HepG2 (cell line): ENCODE measurements at regions not wholly inside any gene's neighbourhood (a gene's known extent, or its start where the extent isn't known, plus 50 kb on each side); places are given as distances from the start of the nearest gene placed in this dataset.
A peak's percentile ranks its signal among the peaks of the same experiment; 100 is the strongest.

Source experiments
- ATAC-seq: fragments of 200-7000 bp; cut with Tn5 transposase; 3 replicates; pipeline ENCODE4 v1.9.1; 2020; ENCODE audit warnings: mild to moderate bottlenecking, moderate library complexity
- BruUV-seq: library from RNA; stranded (reverse); fragments of 400-500 nt; replicated peaks from 2 replicates; lab custom pipeline; 2021; lab: Mats Ljungman, UMichigan
- CTCF ChIA-PET: fragments of 300-600 bp; formaldehyde crosslinking; extraction: SDS; loops from one replicate; lab custom pipeline; 2021; ENCODE audit warnings: low total read pairs, inconsistent platforms, low intra/inter-chr PET ratio; lab: Yijun Ruan, JAX
- POLR2A ChIA-PET: fragments of 350-600 bp; sonication (Branson Sonifier 250); formaldehyde crosslinking; loops from one replicate; lab custom pipeline; 2020; ENCODE audit warnings: antibody characterized with exemption, inconsistent platforms; lab: Yijun Ruan, JAX
- DNase-seq: peaks from one replicate; pipeline ENCODE4 v3.0.0-alpha.2; 2015; ENCODE audit warnings: low spot score
- FAIRE-seq: peaks from 3 replicates; lab custom pipeline; 2011; peaks lifted over from hg19 to GRCh38; lab: Jason Lieb, UNC
- H2AFZ ChIP-seq: one replicate; pipeline ENCODE4 v1.6.1; 2011; ENCODE audit warnings: low read length, inconsistent platforms
- H3K27ac ChIP-seq: fragments of 300-600 bp; 3 replicates; pipeline ENCODE4 v1.8.0; 2011; ENCODE audit warnings: mixed run types, mild to moderate bottlenecking, mixed read lengths, low read length, inconsistent platforms; ENCODE audit not compliant: insufficient read depth; ENCODE audit errors: extremely low read length
- H3K27me3 ChIP-seq, 2 experiments: fragments of 200-600 bp in 1 of 2; 2 replicates in 1 of 2; 3 replicates in 1 of 2; pipeline versions ENCODE4 v1.6.0 to v1.8.0; 2011; ENCODE audit warnings: low read length in 2 of 2, mild to moderate bottlenecking in 2 of 2, moderate library complexity in 2 of 2, inconsistent platforms in 1 of 2; ENCODE audit not compliant: insufficient read depth in 2 of 2, control insufficient read depth in 1 of 2
- H3K36me3 ChIP-seq, 2 experiments: fragments of 200-600 bp in 1 of 2; replicated peaks in 1 of 2; 2 replicates in 1 of 2; 3 replicates in 1 of 2; pipeline versions ENCODE4 v1.5.1 to v1.8.0; 2011; ENCODE audit warnings: low read length in 2 of 2, inconsistent platforms in 1 of 2; ENCODE audit not compliant: insufficient read depth in 2 of 2, control insufficient read depth in 1 of 2
- H3K4me1 ChIP-seq: 2 replicates; pipeline ENCODE4 v1.5.1; 2012; ENCODE audit warnings: low read length, inconsistent platforms; ENCODE audit not compliant: insufficient read depth
- H3K4me2 ChIP-seq: 2 replicates; pipeline ENCODE4 v1.6.0; 2011; ENCODE audit warnings: low read depth, low read length, inconsistent platforms
- H3K4me3 ChIP-seq, 3 experiments: fragments of 200-600 bp in 1 of 3; sonication (generic), shearing (Covaris generic) in 1 of 3; replicated peaks in 1 of 3; 2 replicates each; pipeline ENCODE4 v1.5.1; 2011 to 2016; ENCODE audit warnings: low read length in 3 of 3, inconsistent platforms in 2 of 3, low read depth in 2 of 3, mild to moderate bottlenecking in 2 of 3, control low read depth in 1 of 3, mixed read lengths in 1 of 3; ENCODE audit not compliant: insufficient read depth in 1 of 3
- H3K79me2 ChIP-seq: one replicate; pipeline ENCODE4 v1.6.1; 2011; ENCODE audit warnings: low read length, inconsistent platforms; ENCODE audit not compliant: insufficient read depth
- H3K9ac ChIP-seq: 2 replicates; pipeline ENCODE4 v1.6.0; 2011; ENCODE audit warnings: mild to moderate bottlenecking, low read depth, low read length, inconsistent platforms; ENCODE audit not compliant: insufficient read depth
- H3K9me3 ChIP-seq: 2 replicates; pipeline ENCODE4 v1.5.1; 2012; ENCODE audit warnings: mild to moderate bottlenecking, low read length
- H4K20me1 ChIP-seq: 2 replicates; pipeline ENCODE4 v1.6.0; 2011; ENCODE audit warnings: inconsistent platforms, mild to moderate bottlenecking, low read length, moderate library complexity; ENCODE audit not compliant: insufficient read depth
- ATF7 ChIP-seq, 2 experiments: fragments of 450-650 bp in 1 of 2; sonication (generic) in 1 of 2; formaldehyde crosslinking in 1 of 2; IDR thresholded peaks; 2 replicates each; pipeline versions ENCODE4 v1.4.0 to v1.6.1; 2016 to 2020; ENCODE audit warnings: antibody characterized with exemption in 1 of 2, mild to moderate bottlenecking in 1 of 2, missing genetic modification reagents in 1 of 2
- CTCF ChIP-seq: sonication (generic); formaldehyde crosslinking; IDR thresholded peaks from 2 replicates; pipeline ENCODE4 v1.5.0; 2020; ENCODE audit warnings: mild to moderate bottlenecking, missing genetic modification reagents, moderate library complexity
- FOXA3 ChIP-seq: IDR thresholded peaks from 2 replicates; pipeline ENCODE4 v1.6.1; 2016; ENCODE audit warnings: missing genetic modification reagents, missing compliant biosample characterization
- GPN1 ChIP-seq: sonication (generic); formaldehyde crosslinking; IDR thresholded peaks from 2 replicates; pipeline ENCODE4 v1.5.1; 2020; ENCODE audit warnings: missing genetic modification reagents, borderline replicate concordance
- PRDM10 ChIP-seq: sonication (generic); formaldehyde crosslinking; IDR thresholded peaks from 2 replicates; pipeline ENCODE4 v1.4.0; 2020; ENCODE audit warnings: low read depth, missing genetic modification reagents
- SMC3 ChIP-seq: IDR thresholded peaks from 2 replicates; pipeline ENCODE4 v1.6.1; 2011; ENCODE audit warnings: low read length, improper control_type of control experiment
- SOX6 ChIP-seq, 2 experiments: fragments of 450-650 bp in 1 of 2; sonication (generic) in 1 of 2; formaldehyde crosslinking in 1 of 2; IDR thresholded peaks; 2 replicates each; pipeline versions ENCODE4 v1.4.0 to v1.6.1; 2017 to 2020; ENCODE audit warnings: antibody characterized with exemption in 1 of 2, mild to moderate bottlenecking in 1 of 2, missing genetic modification reagents in 1 of 2
- STAG1 ChIP-seq: sonication (generic); formaldehyde crosslinking; IDR thresholded peaks from 2 replicates; pipeline ENCODE4 v1.4.0; 2020; ENCODE audit warnings: missing genetic modification reagents
- ZNF121 ChIP-seq: sonication (generic); formaldehyde crosslinking; IDR thresholded peaks from 2 replicates; pipeline ENCODE4 v1.5.0; 2020; ENCODE audit warnings: mild to moderate bottlenecking, missing genetic modification reagents
- in situ Hi-C: cut with HindIII; loops from 2 replicates; pipeline ENCODE4 v1.10.0; 2017; ENCODE audit warnings: low pct_unique_long_range_greater_than_20kb; ENCODE audit not compliant: extremely low pct_ligation_motif_present
- intact Hi-C: fragments of 100-400 bp; cut with micrococcal nuclease; formaldehyde crosslinking; loops from one replicate; pipeline ENCODE4 v1.10.0; 2022; ENCODE audit not compliant: unreplicated experiment

GRCh38 chr14:35963209-35963608 lies 137.1 kb downstream of the BRMS1L start:
- peaks cover 0 to 3% of the 10 kb centered on the region in 2 experiments; a peak in 1 of 5 replicates for H3K27me3 ChIP-seq
- H4K20me1 ChIP-seq = no peaks in the 10 kb centered on the region
- no peaks in the 10 kb centered on the region for H3K36me3 ChIP-seq
- DNase-seq (peak; percentile 45), ATAC-seq (peak; percentile 93), FAIRE-seq (peak; percentile 42)
- intact Hi-C loops (loop anchor here (1.0 to 5.0 kb wide), 4 partner anchors 409 to 979 kb away; no protein-coding TSS in a partner anchor), in situ Hi-C loops (no loop called here)
- H3K27ac ChIP-seq = no peak overlapping the region
- H3K4me3 ChIP-seq = no peak overlapping the region
- H3K4me2 ChIP-seq = no peak overlapping the region
- CTCF ChIA-PET = no interaction called here
- no peak overlapping the region for H2AFZ ChIP-seq
- no peaks in the 10 kb centered on the region for H3K9me3 ChIP-seq
- peak; percentile 21; the same call in 1 of the 2 replicates for TF ChIP-seq SMC3
- TF ChIP-seq GPN1 (CRISPR knock-in tag) = no peak
- TF ChIP-seq PRDM10 = no peak
- TF ChIP-seq CTCF (CRISPR knock-in tag) = peak; percentile 48
- TF ChIP-seq ATF7 (IDR thresholded peaks at IDR 0.05) = no peak
- TF ChIP-seq ATF7 (CRISPR knock-in tag; IDR thresholded peaks at IDR 0.05) = no peak
- no peak for TF ChIP-seq FOXA3 (CRISPR knock-in tag)
- TF ChIP-seq ZNF121 (CRISPR knock-in tag) = no peak
- TF ChIP-seq STAG1 = peak; percentile 25; the same call in 1 of the 2 replicates
- no peak for TF ChIP-seq SOX6 (IDR thresholded peaks at IDR 0.05)
- TF ChIP-seq SOX6 (CRISPR knock-in tag; IDR thresholded peaks at IDR 0.05) = no peak
- H3K4me1 ChIP-seq = no peaks in the 10 kb centered on the region
- H3K9ac ChIP-seq = no peak overlapping the region
- H3K79me2 ChIP-seq = no peaks in the 10 kb centered on the region
- BruUV-seq = no TSS peak
- POLR2A ChIA-PET = no interaction called here
